ENCODE measurements at regions not wholly inside any gene's neighbourhood (a gene's known extent, or its start where the extent isn't known, plus 50 kb on each side); places are given as distances from the start of the nearest gene placed in this dataset.
"Not testable (repeated sequence)": the region's sequence is repeated elsewhere in the genome, so short reads cannot be mapped to it uniquely, and the experiment has no call there.

DNA sequence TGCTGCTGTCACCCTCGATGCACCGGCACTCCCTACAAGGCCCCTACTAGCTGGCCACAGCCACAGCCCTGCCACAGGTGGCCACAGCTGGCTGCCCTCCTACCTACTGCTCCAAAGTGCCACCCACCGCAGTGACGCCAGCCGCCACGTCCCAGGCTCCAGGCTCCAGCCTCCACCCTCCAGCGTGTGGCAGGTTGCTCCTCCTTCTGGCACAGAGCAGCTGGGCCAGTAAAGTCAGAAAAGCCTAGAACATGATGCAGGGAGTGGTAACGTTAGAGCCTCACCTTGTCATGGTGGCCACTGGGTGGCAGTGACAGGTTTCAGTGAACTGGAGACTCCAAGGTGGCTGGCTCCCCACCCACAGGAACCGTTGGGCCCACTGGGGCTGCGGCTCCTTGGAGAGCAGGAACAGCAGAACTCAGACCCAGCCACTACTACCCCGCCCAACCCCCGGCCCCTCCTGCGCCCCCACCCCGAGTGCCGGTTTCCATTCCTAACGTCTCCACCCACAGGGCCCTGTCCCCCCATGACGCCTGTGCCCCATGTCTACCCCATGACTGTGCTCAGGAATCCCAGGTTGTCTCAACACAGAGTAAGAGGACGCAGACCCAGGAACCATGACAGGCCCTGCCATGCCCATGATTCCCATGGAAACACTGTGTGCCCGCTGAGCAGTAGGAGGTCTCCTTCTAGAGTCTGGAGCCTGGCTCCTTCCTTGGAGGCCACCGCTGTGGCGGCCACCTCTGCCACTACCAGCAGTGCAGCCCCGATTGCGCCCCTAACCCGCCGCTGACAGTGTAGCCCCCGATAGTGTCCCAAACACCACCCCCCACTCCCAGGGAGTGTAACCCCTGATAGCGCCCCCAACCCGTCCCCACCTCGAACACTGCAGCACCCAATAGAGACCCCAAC lies 52.3 kb upstream of the ZNF33B start:
- no peak overlapping the region for H2AFZ ChIP-seq
- no peak for DNase-seq (ENCODE audit: low spot score)
- WGBS (ENCODE audit: low lambda C conversion rate, missing lambda C conversion rate), result 90% methylated on average over 21 of the region's 29 CpGs

GRCh38 chr10:42691361-42692120 lies 53.2 kb upstream of the ZNF33B start:
- WGBS (ENCODE audit: low lambda C conversion rate, missing lambda C conversion rate), result 91% methylated on average over 25 of the region's 25 CpGs
- no peaks in the 10 kb centered on the region for H3K36me3 ChIP-seq (replicated peaks; ENCODE audit: insufficient read depth, low read depth)
- no peaks in the 10 kb centered on the region for H3K4me1 ChIP-seq (ENCODE audit: insufficient read depth)
- DNase-seq (ENCODE audit: low spot score), result no peak
- H3K27me3 ChIP-seq, result no peaks in the 10 kb centered on the region
- TF ChIP-seq EZH2phosphoT487 (IDR thresholded peaks at IDR 0.05; ENCODE audit: low read depth, severe bottlenecking, unreplicated experiment) (no peak), EZH2 (IDR thresholded peaks at IDR 0.05; ENCODE audit: borderline replicate concordance) (no peak)
- TF ChIP-seq, protein P1, sequence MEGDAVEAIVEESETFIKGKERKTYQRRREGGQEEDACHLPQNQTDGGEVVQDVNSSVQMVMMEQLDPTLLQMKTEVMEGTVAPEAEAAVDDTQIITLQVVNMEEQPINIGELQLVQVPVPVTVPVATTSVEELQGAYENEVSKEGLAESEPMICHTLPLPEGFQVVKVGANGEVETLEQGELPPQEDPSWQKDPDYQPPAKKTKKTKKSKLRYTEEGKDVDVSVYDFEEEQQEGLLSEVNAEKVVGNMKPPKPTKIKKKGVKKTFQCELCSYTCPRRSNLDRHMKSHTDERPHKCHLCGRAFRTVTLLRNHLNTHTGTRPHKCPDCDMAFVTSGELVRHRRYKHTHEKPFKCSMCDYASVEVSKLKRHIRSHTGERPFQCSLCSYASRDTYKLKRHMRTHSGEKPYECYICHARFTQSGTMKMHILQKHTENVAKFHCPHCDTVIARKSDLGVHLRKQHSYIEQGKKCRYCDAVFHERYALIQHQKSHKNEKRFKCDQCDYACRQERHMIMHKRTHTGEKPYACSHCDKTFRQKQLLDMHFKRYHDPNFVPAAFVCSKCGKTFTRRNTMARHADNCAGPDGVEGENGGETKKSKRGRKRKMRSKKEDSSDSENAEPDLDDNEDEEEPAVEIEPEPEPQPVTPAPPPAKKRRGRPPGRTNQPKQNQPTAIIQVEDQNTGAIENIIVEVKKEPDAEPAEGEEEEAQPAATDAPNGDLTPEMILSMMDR (IDR thresholded peaks at IDR 0.05; ENCODE audit: poor library complexity), result no peak
- H3K4me2 ChIP-seq, result no peak overlapping the region
- H3K27ac ChIP-seq, result no peak overlapping the region
- H3K79me2 ChIP-seq, result no peaks in the 10 kb centered on the region
- H4K20me1 ChIP-seq (ENCODE audit: insufficient read depth, poor library complexity, severe bottlenecking), result no peaks in the 10 kb centered on the region
- no peak overlapping the region for H2AFZ ChIP-seq
- no peaks in the 10 kb centered on the region for H3K9me2 ChIP-seq (replicated peaks; ENCODE audit: insufficient read depth)
- no peak overlapping the region for H3K4me3 ChIP-seq
- no peaks in the 10 kb centered on the region for H3K9me3 ChIP-seq (ENCODE audit: low read depth)

More for the DNA sequence above, 52.3 kb upstream of the ZNF33B start:
- no peaks in the 10 kb centered on the region for H3K79me2 ChIP-seq
- no peaks in the 10 kb centered on the region for H3K9me2 ChIP-seq (replicated peaks; ENCODE audit: insufficient read depth)
- H3K27ac ChIP-seq, result no peak overlapping the region
- H3K4me1 ChIP-seq (ENCODE audit: insufficient read depth), result no peaks in the 10 kb centered on the region
- no peaks in the 10 kb centered on the region for H3K36me3 ChIP-seq (replicated peaks; ENCODE audit: insufficient read depth, low read depth)
- no peaks in the 10 kb centered on the region for H3K9me3 ChIP-seq (ENCODE audit: low read depth)
- no peaks in the 10 kb centered on the region for H3K27me3 ChIP-seq
- H3K4me3 ChIP-seq, result no peak overlapping the region
- no peak for TF ChIP-seq EZH2 (IDR thresholded peaks at IDR 0.05; ENCODE audit: borderline replicate concordance)
- H4K20me1 ChIP-seq (ENCODE audit: insufficient read depth, poor library complexity, severe bottlenecking), result no peaks in the 10 kb centered on the region
- no peak overlapping the region for H3K4me2 ChIP-seq

- Histone ChIP-seq H3K9me3 (ENCODE audit: low read depth) (no peaks in the 10 kb centered on the region), H3K36me3 (replicated peaks; ENCODE audit: insufficient read depth, low read depth) (no peaks in the 10 kb centered on the region), H3K27ac (no peak overlapping the region), H3K4me2 (no peak overlapping the region), H4K20me1 (ENCODE audit: insufficient read depth, poor library complexity, severe bottlenecking) (no peaks in the 10 kb centered on the region), H3K4me3 (no peak overlapping the region), H2AFZ (no peak overlapping the region), H3K27me3 (no peaks in the 10 kb centered on the region), H3K4me1 (ENCODE audit: insufficient read depth) (no peaks in the 10 kb centered on the region), H3K79me2 (no peaks in the 10 kb centered on the region), H3K9me2 (replicated peaks; ENCODE audit: insufficient read depth) (no peaks in the 10 kb centered on the region)
- no peak for DNase-seq (ENCODE audit: low spot score)
- TF ChIP-seq, protein P1 (IDR thresholded peaks at IDR 0.05; ENCODE audit: poor library complexity), result no peak
- TF ChIP-seq EZH2 (IDR thresholded peaks at IDR 0.05; ENCODE audit: borderline replicate concordance) (no peak), EZH2phosphoT487 (IDR thresholded peaks at IDR 0.05; ENCODE audit: low read depth, severe bottlenecking, unreplicated experiment) (no peak)
- 63% methylated on average over 2 of the region's 2 CpGs for WGBS (ENCODE audit: low lambda C conversion rate, missing lambda C conversion rate)
Observed at GRCh38 chr10:42697926-42698325, 59.6 kb upstream of the ZNF33B start.

DNA sequence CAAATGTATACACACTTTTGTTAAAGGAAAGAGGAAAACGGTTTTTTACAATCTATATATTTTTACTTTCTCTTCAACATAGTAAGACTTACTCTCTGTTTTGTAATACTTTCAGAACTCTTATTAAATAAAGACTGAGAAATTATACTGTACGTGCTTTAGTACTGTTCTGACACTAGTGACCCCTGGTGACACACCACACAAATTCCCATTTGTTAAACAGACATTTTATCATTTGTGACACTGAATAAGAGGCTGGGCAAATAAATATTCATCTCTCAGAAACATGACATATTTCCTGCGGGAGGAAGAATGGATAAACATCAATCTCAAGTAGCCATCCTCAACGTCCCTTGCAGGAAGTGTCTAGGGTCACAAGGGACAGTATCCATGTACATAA lies 68.9 kb upstream of the ZNF33B start:
- H2AFZ ChIP-seq, result no peak overlapping the region
- no peak overlapping the region for H3K27ac ChIP-seq
- WGBS (ENCODE audit: low lambda C conversion rate, missing lambda C conversion rate), result 64% methylated on average over 4 of the region's 4 CpGs
- no peaks in the 10 kb centered on the region for H3K9me3 ChIP-seq (ENCODE audit: low read depth)
- TF ChIP-seq EZH2phosphoT487 (IDR thresholded peaks at IDR 0.05; ENCODE audit: low read depth, severe bottlenecking, unreplicated experiment) (no peak), EZH2 (IDR thresholded peaks at IDR 0.05; ENCODE audit: borderline replicate concordance) (no peak)
- TF ChIP-seq, protein P1 (IDR thresholded peaks at IDR 0.05; ENCODE audit: poor library complexity), result peak; percentile 9
- H3K9me2 ChIP-seq (replicated peaks; ENCODE audit: insufficient read depth), result no peaks in the 10 kb centered on the region
- no peak for DNase-seq (ENCODE audit: low spot score)
- H4K20me1 ChIP-seq (ENCODE audit: insufficient read depth, poor library complexity, severe bottlenecking), result no peaks in the 10 kb centered on the region
- H3K4me3 ChIP-seq, result no peak overlapping the region
- no peaks in the 10 kb centered on the region for H3K79me2 ChIP-seq
- no peaks in the 10 kb centered on the region for H3K36me3 ChIP-seq (replicated peaks; ENCODE audit: insufficient read depth, low read depth)
- no peak overlapping the region for H3K4me2 ChIP-seq
- H3K27me3 ChIP-seq, result no peaks in the 10 kb centered on the region
- H3K4me1 ChIP-seq (ENCODE audit: insufficient read depth), result no peaks in the 10 kb centered on the region

DNA sequence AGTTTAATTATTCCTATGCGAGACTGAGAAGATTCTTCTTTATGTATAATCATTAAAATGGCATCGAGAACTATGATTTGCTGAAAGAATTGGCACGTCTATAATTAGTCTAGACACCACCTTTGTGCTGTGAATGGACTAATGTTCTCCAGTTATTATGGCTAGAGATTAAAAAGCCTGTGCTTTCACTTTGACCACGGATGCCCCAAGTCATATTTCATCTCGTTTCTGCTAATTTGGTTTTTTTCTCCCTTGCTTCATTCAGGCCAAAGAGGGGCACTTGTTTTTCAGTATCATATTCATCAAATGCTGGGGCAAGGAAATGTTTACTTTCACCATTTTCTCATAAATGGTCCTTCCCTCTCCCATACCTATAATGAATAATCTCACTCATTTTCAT lies 63.3 kb upstream of the BMS1 start:
- H3K4me1 ChIP-seq (ENCODE audit: insufficient read depth); H4K20me1 ChIP-seq (ENCODE audit: insufficient read depth, poor library complexity, severe bottlenecking); H3K79me2 ChIP-seq; H3K27ac ChIP-seq; H3K4me2 ChIP-seq; H2AFZ ChIP-seq; H3K9me2 ChIP-seq (replicated peaks; ENCODE audit: insufficient read depth); H3K9me3 ChIP-seq (ENCODE audit: low read depth); H3K4me3 ChIP-seq; H3K36me3 ChIP-seq (replicated peaks; ENCODE audit: insufficient read depth, low read depth); DNase-seq (ENCODE audit: low spot score); H3K27me3 ChIP-seq: not testable (repeated sequence)
- 61% methylated on average over 5 of the region's 5 CpGs for WGBS (ENCODE audit: low lambda C conversion rate, missing lambda C conversion rate)
